ENCODE measurements at regions not wholly inside any gene's neighbourhood (a gene's known extent, or its start where the extent isn't known, plus 50 kb on each side); places are given as distances from the start of the nearest gene placed in this dataset.

DNA sequence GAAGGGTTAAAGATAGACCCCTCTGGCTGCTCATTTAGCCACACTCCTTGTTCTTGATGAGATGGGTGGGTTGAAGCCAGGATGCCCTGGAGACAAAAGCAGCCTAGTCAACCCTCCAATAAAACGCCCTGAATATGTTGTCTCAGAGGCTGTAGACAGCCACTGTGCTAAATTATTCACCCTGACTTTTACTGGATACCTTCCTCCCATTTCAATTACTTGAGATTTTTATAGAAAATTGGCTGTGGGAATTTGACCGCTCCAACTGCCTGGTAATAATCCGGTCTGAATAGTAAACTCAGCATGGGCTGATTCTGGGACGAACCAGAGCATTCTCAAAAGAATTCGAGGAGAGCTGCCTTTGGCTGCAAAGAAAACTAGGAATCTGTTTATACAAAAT, 104.2 kb downstream of the SNX18 start:
- TF ChIP-seq, protein P1, sequence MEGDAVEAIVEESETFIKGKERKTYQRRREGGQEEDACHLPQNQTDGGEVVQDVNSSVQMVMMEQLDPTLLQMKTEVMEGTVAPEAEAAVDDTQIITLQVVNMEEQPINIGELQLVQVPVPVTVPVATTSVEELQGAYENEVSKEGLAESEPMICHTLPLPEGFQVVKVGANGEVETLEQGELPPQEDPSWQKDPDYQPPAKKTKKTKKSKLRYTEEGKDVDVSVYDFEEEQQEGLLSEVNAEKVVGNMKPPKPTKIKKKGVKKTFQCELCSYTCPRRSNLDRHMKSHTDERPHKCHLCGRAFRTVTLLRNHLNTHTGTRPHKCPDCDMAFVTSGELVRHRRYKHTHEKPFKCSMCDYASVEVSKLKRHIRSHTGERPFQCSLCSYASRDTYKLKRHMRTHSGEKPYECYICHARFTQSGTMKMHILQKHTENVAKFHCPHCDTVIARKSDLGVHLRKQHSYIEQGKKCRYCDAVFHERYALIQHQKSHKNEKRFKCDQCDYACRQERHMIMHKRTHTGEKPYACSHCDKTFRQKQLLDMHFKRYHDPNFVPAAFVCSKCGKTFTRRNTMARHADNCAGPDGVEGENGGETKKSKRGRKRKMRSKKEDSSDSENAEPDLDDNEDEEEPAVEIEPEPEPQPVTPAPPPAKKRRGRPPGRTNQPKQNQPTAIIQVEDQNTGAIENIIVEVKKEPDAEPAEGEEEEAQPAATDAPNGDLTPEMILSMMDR (IDR thresholded peaks at IDR 0.05; ENCODE audit: unreplicated experiment), result no peak
- H3K4me3 Mint-ChIP-seq (ENCODE audit: unreplicated experiment), result no peak overlapping the region
- H3K27me3 Mint-ChIP-seq (ENCODE audit: unreplicated experiment), result no peaks in the 10 kb centered on the region
- no peaks in the 10 kb centered on the region for H3K36me3 Mint-ChIP-seq (ENCODE audit: low read depth, unreplicated experiment)
- no peak overlapping the region for H3K27ac Mint-ChIP-seq (ENCODE audit: unreplicated experiment)
- no peaks in the 10 kb centered on the region for H3K4me1 Mint-ChIP-seq (ENCODE audit: unreplicated experiment)
- DNase-seq (ENCODE audit: low spot score), result no peak
- H3K9me3 Mint-ChIP-seq (ENCODE audit: unreplicated experiment), result no peaks in the 10 kb centered on the region

DNA sequence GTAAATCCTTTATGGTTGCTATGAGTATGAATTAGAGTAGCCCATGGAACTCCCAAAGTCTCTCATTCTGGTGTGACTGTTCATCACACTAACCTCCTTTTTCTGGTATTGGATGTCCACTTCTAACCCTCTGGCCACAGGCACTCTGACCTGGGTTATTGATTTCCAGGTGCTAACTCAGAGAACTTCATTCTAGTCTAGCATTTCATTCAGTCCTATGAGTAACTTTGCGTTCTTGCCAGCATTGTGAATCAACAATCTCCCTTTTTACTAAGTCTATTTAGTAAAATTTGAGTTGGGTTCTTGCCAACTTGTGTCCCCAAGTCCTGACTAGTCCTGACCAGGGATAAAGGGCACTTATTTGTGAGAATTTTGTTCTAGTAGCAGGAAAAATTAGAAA, 103.5 kb downstream of the SNX18 start:
- Mint-ChIP-seq H3K27ac (ENCODE audit: unreplicated experiment) (no peak overlapping the region), H3K36me3 (ENCODE audit: low read depth, unreplicated experiment) (no peaks in the 10 kb centered on the region), H3K4me1 (ENCODE audit: unreplicated experiment) (no peaks in the 10 kb centered on the region), H3K4me3 (ENCODE audit: unreplicated experiment) (no peak overlapping the region), H3K9me3 (ENCODE audit: unreplicated experiment) (no peaks in the 10 kb centered on the region), H3K27me3 (ENCODE audit: unreplicated experiment) (no peaks in the 10 kb centered on the region)
- TF ChIP-seq, protein P1 (IDR thresholded peaks at IDR 0.05; ENCODE audit: unreplicated experiment), result no peak
- no peak for DNase-seq (ENCODE audit: low spot score)

DNA sequence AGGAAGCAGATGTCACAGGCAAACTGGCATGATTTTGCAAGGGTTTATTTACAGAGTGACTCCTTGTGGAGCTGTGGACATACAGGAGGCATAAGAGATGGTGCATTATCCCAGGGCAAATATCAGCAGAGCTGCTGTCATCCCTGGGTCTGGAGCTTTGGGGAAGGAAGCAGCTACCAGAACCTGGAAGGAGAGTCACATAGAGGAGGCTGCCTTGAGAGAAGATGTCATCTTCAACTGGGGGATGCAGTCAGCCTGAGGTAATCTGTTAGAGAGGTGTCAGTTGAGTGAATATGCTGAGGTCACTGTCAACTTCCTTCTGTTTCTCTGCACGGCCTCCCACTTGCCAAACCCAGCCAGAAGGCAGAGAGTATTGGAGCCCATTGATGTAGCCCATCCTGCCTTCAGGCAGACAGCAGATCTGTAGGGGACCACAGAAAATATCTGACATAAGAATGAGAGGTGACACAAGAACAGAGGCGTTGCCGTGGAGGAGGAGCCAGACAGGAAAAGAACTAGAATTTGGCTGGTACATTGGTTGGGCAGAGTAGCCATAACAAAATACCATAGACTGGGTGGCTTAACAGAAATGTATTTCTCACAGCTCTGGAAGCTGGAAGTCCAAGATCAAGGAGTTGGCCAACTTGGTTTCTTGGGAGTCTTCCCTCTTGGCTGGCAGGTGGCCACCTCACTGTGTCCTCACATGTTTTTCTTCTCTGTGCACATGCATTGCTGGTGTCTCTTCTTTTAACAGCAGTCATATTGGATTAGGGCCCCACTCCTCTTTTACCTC, 102.8 kb downstream of the SNX18 start:
- Mint-ChIP-seq H3K27ac (ENCODE audit: unreplicated experiment) (no peak overlapping the region), H3K4me1 (ENCODE audit: unreplicated experiment) (no peaks in the 10 kb centered on the region), H3K4me3 (ENCODE audit: unreplicated experiment) (no peak overlapping the region), H3K27me3 (ENCODE audit: unreplicated experiment) (no peaks in the 10 kb centered on the region), H3K36me3 (ENCODE audit: low read depth, unreplicated experiment) (no peaks in the 10 kb centered on the region), H3K9me3 (ENCODE audit: unreplicated experiment) (no peaks in the 10 kb centered on the region)
- DNase-seq (ENCODE audit: low spot score), result no peak
- TF ChIP-seq, protein P1 (IDR thresholded peaks at IDR 0.05; ENCODE audit: unreplicated experiment), result no peak

DNA sequence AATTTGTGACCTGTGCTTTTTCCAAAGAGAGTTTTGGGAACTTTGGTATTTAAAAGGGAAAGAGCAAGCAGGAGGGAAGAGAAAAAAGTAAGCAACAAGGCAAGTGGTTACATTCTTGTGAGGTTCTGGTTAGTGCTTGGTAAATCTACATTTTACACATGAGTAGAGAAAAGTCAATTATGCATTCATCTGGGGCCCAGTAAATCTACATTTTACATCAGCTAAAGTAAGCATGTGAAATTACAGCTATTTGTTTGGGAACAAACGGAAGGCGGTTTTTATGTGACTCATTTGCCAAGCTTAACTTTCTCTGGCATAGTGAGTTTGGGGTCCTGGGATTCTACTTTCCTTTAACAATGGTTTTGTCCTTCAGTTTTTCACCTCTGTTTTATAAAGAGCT, 102.2 kb downstream of the SNX18 start:
- Mint-ChIP-seq H3K27ac (ENCODE audit: unreplicated experiment) (no peak overlapping the region), H3K27me3 (ENCODE audit: unreplicated experiment) (no peaks in the 10 kb centered on the region), H3K4me1 (ENCODE audit: unreplicated experiment) (no peaks in the 10 kb centered on the region), H3K9me3 (ENCODE audit: unreplicated experiment) (no peaks in the 10 kb centered on the region), H3K4me3 (ENCODE audit: unreplicated experiment) (no peak overlapping the region), H3K36me3 (ENCODE audit: low read depth, unreplicated experiment) (no peaks in the 10 kb centered on the region)
- DNase-seq (ENCODE audit: low spot score), result no peak
- TF ChIP-seq, protein P1 (IDR thresholded peaks at IDR 0.05; ENCODE audit: unreplicated experiment), result no peak

DNA sequence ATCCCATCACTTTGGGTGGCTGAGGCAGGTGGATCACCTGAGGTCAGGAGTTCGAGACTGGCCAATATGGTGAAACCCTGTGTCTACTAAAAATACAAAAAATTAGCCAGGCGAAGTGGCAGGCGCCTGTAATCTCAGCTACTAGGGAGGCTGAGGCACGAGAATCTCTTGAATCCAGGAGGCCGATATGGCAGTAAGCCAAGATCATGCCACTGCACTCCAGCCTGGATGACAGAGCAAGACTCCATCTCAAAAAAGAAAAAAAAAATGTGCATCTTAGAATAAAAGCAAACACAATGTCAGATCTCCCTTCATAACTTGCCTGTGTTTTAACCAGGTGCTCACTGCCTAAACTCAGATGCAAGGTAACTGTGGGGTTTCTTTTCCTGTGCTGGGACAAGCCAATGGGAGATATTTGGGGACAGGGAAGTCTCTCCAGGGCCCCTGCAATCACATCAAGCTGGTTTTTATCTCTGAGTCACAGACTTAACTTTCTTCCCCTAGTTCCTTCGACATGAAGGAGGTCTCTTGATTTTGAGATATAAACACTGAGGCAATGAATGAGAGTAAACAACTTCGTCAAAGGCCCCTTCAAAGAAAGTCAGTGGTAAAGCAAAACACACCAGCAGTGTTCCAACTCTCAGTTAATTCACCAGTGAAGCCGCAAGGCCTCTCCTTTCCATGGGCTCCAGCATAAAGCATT, 99.1 kb downstream of the SNX18 start:
- H3K36me3 Mint-ChIP-seq (ENCODE audit: low read depth, unreplicated experiment), result no peaks in the 10 kb centered on the region
- no peaks in the 10 kb centered on the region for H3K9me3 Mint-ChIP-seq (ENCODE audit: unreplicated experiment)
- H3K27me3 Mint-ChIP-seq (ENCODE audit: unreplicated experiment), result peaks cover 4% of the 10 kb centered on the region
- DNase-seq (ENCODE audit: low spot score), result no peak
- H3K27ac Mint-ChIP-seq (ENCODE audit: unreplicated experiment), result no peak overlapping the region
- no peak overlapping the region for H3K4me3 Mint-ChIP-seq (ENCODE audit: unreplicated experiment)
- TF ChIP-seq, protein P1 (IDR thresholded peaks at IDR 0.05; ENCODE audit: unreplicated experiment), result no peak
- no peaks in the 10 kb centered on the region for H3K4me1 Mint-ChIP-seq (ENCODE audit: unreplicated experiment)

Measured in endothelial cell (in vitro differentiated cells).